ENCODE measurements at regions not wholly inside any gene's neighbourhood (a gene's known extent, or its start where the extent isn't known, plus 50 kb on each side); places are given as distances from the start of the nearest gene placed in this dataset.
"Not testable (repeated sequence)": the region's sequence is repeated elsewhere in the genome, so short reads cannot be mapped to it uniquely, and the experiment has no call there.

DNA sequence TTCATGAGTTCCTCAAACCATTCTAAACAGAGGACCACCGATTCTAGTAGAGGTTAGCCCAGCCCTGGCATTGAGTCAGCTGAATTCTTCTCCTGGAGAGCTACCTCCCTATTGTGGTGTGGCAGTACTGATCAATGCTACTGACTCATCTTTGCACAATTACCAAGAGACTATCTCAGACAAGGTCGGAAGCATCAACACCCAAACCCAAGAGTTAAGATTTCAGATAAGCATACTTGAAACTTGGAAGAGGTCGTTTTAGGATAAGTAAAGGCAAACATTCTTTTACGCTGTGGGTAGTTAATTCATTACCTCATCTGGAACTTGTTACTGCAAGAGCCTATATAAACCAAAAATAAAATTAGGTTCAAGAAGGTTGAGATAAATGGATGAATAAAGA, 154.6 kb upstream of the NRBF2 start (continued):
- TF ChIP-seq, protein P1, sequence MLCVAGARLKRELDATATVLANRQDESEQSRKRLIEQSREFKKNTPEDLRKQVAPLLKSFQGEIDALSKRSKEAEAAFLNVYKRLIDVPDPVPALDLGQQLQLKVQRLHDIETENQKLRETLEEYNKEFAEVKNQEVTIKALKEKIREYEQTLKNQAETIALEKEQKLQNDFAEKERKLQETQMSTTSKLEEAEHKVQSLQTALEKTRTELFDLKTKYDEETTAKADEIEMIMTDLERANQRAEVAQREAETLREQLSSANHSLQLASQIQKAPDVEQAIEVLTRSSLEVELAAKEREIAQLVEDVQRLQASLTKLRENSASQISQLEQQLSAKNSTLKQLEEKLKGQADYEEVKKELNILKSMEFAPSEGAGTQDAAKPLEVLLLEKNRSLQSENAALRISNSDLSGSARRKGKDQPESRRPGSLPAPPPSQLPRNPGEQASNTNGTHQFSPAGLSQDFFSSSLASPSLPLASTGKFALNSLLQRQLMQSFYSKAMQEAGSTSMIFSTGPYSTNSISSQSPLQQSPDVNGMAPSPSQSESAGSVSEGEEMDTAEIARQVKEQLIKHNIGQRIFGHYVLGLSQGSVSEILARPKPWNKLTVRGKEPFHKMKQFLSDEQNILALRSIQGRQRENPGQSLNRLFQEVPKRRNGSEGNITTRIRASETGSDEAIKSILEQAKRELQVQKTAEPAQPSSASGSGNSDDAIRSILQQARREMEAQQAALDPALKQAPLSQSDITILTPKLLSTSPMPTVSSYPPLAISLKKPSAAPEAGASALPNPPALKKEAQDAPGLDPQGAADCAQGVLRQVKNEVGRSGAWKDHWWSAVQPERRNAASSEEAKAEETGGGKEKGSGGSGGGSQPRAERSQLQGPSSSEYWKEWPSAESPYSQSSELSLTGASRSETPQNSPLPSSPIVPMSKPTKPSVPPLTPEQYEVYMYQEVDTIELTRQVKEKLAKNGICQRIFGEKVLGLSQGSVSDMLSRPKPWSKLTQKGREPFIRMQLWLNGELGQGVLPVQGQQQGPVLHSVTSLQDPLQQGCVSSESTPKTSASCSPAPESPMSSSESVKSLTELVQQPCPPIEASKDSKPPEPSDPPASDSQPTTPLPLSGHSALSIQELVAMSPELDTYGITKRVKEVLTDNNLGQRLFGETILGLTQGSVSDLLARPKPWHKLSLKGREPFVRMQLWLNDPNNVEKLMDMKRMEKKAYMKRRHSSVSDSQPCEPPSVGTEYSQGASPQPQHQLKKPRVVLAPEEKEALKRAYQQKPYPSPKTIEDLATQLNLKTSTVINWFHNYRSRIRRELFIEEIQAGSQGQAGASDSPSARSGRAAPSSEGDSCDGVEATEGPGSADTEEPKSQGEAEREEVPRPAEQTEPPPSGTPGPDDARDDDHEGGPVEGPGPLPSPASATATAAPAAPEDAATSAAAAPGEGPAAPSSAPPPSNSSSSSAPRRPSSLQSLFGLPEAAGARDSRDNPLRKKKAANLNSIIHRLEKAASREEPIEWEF (IDR thresholded peaks at IDR 0.05; ENCODE audit: insufficient replicate concordance, low read depth, low read length) = no peak
- TF ChIP-seq STAT3 (IDR thresholded peaks at IDR 0.05; ENCODE audit: low read depth, low read length) = no peak

DNA sequence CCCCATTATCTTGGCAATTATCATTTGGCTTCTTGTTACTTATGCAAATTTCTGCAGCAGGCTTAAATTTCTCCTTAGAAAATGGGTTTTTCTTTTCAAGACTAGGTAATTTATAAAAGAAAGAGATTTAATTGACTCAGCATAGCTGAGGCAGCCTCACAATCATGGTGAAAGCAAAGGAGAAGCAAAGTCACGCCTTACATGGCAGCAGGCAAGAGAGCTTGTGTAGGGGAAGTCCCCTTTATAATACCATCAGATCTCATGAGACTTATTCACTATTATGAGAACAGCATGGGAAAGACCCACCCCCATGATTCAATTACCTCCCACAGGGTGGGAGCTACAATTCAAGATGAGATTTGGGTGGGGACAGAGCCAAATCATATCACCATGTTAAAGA, 158.3 kb upstream of the NRBF2 start:
- H3K36me3 ChIP-seq (ENCODE audit: control insufficient read depth in 2 of 2, insufficient read depth in 2 of 2, low read length in 1 of 2); H3K27ac ChIP-seq (ENCODE audit: control insufficient read depth, insufficient read depth); H3K79me2 ChIP-seq (ENCODE audit: control insufficient read depth, insufficient read depth, low read length); H3K9ac ChIP-seq (ENCODE audit: control insufficient read depth, insufficient read depth, low read length); DNase-seq (ENCODE audit: low read depth, low spot score); BruUV-seq (replicated peaks); intact Hi-C loops (cut with micrococcal nuclease; ENCODE audit: unreplicated experiment); H3K4me1 ChIP-seq (ENCODE audit: control insufficient read depth, insufficient read depth, low read length); H4K20me1 ChIP-seq (ENCODE audit: control insufficient read depth, insufficient read depth); POLR2A ChIA-PET; H3K4me2 ChIP-seq (ENCODE audit: control insufficient read depth, insufficient read depth); ATAC-seq; FAIRE-seq; H3K27me3 ChIP-seq (replicated peaks in 1 of 2; ENCODE audit: control insufficient read depth in 2 of 2, insufficient read depth in 2 of 2, low read length in 1 of 2); H2AFZ ChIP-seq (ENCODE audit: control insufficient read depth, low read depth, low read length); in situ Hi-C loops (cut with MboI); RAD21 ChIA-PET (ENCODE audit: unreplicated experiment); H3K9me3 ChIP-seq (replicated peaks; ENCODE audit: control insufficient read depth, insufficient read depth, low read length); H3K4me3 ChIP-seq: not testable (repeated sequence)
- ChIA-PET SMC1A (ENCODE audit: uncharacterized antibody, unreplicated experiment) (interaction anchor here (1.2 kb wide), 1 partner anchor 19 kb away, joined by 3 read pairs; no protein-coding TSS in a partner anchor), CTCF (interaction anchor here (1.1 kb wide), 1 partner anchor 19 kb away, joined by 4 read pairs; no protein-coding TSS in a partner anchor)
- WGBS (ENCODE audit: insufficient coverage, insufficient replicate concordance, low lambda C conversion rate, missing lambda C conversion rate) = 0% methylated on average over 1 of the region's 1 CpG
